CMK (cell line): ENCODE measurements at regions not wholly inside any gene's neighbourhood (a gene's known extent, or its start where the extent isn't known, plus 50 kb on each side); places are given as distances from the start of the nearest gene placed in this dataset.
"Not testable (repeated sequence)": the region's sequence is repeated elsewhere in the genome, so short reads cannot be mapped to it uniquely, and the experiment has no call there.

Experiments used
- DNase-seq: peaks from one replicate; pipeline ENCODE4 v3.0.0-alpha.2; 2010; ENCODE audit warnings: low read depth

GRCh38 chr1:149278156-149278555 is 174.8 kb upstream of the NBPF9 start:
- DNase-seq, result not testable (repeated sequence)

DNA sequence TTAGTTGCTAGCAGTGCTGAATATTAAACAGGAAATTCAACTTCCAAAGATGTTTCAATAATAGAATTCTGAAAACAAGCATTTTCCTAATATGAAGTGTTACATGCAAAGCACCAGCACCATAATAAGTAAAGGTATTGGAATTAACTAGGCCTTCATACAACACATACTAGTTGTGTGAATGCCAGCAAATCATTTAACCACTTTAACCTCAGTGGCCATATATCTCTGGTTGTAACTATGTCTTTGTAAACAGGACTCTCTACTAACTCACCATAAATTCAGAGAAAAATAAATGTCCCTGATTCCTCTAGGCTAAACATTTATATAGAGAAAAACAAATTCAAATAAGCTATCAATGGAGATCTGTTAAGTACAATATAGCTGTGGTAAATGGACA is 175.7 kb upstream of the NBPF9 start:
- DNase-seq, result not testable (repeated sequence)

GRCh38 chr1:149279512-149279911 is 176.2 kb upstream of the NBPF9 start:
- DNase-seq, result not testable (repeated sequence)

DNA sequence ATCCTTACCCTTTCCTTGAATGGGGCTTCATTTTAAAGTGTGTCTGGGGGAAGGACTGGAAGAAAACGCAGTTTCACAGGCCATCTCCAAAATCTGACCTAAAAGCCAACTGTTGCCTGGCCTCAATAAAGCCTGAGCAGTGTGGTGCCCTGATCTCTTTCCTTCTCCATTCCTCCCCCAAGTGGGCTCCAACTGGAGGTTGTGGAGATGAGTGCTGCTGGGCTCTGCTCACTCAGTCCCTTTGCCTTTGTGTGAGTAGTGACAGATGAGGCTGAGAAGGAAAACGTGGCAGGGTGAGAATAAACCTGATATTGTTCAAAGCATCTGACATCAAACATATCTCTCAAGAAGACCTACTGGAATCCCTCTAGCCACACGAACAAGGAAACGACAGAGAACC is 181.4 kb upstream of the NBPF9 start:
- not testable (repeated sequence) for DNase-seq

- DNase-seq, result not testable (repeated sequence)
These were observed 181.9 kb upstream of the NBPF9 start for GRCh38 chr1:149285205-149285604.

DNA sequence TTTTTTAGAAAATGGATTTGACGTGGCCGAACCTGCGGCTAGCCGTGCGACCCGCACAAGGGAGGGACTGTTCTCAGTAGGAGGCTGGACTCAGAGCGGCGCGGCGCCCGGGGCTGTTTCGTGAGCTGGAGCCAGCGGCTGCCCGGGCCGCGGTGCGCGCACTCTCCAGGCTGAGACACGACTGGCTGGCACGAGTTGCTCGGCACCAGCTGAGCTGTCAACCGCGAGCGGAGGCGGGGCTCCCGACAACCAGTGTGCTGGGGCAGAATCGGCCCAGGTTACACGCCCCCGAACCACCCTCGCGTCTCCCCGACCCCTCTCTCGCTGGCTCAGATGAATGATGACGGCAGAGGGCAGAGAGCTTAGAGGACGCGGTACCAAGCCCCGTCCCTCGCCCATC is 182.3 kb upstream of the NBPF9 start:
- DNase-seq, result not testable (repeated sequence)

GRCh38 chr1:149288580-149288979 is 185.2 kb upstream of the NBPF9 start:
- not testable (repeated sequence) for DNase-seq

GRCh38 chr1:149300478-149301218 is 174.2 kb upstream of the NBPF19 start:
- DNase-seq, result not testable (repeated sequence)

- DNase-seq, result not testable (repeated sequence)
These were observed 173.6 kb upstream of the NBPF19 start for GRCh38 chr1:149301282-149301681.

GRCh38 chr1:149304796-149305195 is 170.0 kb upstream of the NBPF19 start:
- not testable (repeated sequence) for DNase-seq

DNA sequence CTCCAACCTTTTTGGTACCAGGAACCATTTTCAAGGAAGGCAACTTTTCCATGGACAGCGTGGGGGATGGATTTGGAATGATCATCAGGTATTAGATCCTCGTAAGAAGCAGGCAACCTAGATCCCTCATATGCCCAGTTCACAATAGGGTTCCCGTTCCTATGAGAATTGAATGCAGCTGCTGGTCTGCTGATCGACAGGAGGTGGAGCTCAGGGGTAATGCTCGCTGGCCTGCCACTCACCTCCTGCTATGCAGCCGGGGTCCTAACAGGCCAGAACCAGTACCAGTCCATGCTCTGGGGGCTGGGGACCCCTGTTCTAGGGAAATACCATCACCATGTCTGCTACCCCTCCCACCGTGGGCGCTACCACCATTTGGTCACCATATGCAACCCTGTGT is 167.2 kb upstream of the NBPF19 start:
- DNase-seq, result not testable (repeated sequence)

DNA sequence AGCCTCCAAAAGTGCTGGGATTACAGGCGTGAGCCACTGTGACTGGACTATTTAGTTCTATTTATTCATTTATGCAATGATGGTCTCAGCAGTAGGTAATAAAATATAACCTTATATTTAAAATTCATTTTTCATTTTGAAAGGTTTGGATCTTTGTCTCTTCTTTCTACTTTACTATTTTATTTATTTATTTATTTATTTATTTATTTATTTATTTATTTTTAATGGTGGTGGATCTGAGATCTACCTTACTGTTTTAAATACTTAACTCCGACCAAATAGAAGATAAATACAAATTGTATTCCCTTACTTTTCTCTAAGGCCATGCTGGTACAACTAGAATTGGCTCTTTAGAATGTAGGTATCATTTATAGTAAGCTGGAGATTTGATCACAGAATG is 159.9 kb upstream of the NBPF19 start:
- not testable (repeated sequence) for DNase-seq

GRCh38 chr1:149320971-149321731 is 153.7 kb upstream of the NBPF19 start:
- not testable (repeated sequence) for DNase-seq

DNA sequence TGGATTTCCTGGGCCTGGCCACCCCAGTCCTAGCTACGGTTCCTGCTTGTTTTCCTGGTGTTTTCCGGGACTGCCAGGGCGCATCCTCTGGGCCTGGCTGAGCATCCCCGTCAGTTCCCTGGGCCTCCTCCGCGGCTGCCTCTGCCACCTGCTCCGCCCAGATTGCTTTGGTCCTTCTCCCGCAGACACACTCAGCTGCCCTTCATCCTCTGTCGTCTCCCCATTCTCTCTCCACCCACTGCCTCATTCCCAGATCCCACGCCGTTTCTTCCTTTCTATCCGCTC is 153.2 kb upstream of the NBPF19 start:
- DNase-seq, result not testable (repeated sequence)

GRCh38 chr1:149330081-149330335 is 144.8 kb upstream of the NBPF19 start:
- DNase-seq, result not testable (repeated sequence)

DNA sequence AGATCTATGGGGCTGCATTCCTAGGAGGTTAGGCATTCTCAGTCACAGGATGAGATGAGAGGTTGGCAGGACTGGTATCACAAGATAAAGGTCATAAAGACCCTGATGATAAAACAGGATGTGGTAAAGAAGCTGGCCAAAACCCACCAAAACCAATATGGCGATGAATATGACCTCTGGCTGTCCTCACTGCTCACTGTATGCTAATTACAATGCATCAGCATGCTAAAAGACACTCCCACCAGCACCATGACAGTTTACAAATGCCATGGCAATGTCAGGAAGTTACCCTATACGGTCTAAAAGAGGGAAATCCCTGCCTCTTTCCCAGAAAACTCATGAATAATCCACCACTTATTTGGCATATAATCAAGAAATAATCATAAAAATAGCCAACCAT is 138.8 kb upstream of the NBPF19 start:
- DNase-seq, result not testable (repeated sequence)

DNA sequence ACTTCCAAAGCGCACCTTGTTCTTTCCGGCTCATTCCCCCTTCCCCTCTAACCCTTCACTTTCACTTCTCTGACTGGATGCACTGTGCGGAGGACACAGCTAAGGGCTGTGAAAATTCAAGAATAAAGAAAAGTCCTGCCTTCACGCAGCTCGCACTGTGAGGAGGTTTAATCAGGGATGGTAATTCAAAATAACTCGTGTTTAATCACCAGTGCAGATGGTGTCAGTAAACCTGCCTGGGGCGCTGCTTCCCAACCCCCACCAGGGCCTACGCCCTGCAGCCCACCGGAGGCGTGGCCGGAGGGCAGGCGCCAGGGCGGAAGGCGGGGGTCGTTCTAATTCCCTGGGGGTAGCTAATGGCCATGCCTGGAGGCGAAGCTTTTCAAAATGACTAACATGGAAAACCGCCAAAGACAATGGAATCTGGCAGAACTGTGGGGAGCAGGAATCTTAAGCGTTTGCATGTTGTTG is 136.6 kb upstream of the NBPF19 start:
- not testable (repeated sequence) for DNase-seq

GRCh38 chr1:149338698-149339097 is 136.1 kb upstream of the NBPF19 start:
- DNase-seq, result not testable (repeated sequence)

DNA sequence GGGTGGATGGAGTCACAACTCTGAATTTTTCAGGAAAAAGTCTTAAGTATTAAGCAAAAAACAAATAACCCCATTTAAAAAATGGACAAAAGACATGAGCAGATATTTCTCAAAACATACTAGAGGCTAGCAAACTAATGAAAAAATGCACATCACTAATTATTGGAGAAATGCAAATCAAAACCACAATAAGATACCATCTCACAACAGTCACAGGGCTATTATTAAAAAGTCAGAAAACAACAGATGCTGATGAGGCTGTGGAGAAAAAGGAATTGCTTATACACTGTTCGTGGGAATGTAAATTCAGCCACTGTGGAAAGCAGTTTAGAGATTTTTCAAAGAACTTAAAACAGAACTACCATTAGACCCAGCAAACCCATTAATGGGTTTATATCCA is 125.4 kb upstream of the NBPF19 start:
- DNase-seq, result not testable (repeated sequence)

- not testable (repeated sequence) for DNase-seq
These were observed 122.6 kb upstream of the NBPF19 start for GRCh38 chr1:149352205-149352604.

DNA sequence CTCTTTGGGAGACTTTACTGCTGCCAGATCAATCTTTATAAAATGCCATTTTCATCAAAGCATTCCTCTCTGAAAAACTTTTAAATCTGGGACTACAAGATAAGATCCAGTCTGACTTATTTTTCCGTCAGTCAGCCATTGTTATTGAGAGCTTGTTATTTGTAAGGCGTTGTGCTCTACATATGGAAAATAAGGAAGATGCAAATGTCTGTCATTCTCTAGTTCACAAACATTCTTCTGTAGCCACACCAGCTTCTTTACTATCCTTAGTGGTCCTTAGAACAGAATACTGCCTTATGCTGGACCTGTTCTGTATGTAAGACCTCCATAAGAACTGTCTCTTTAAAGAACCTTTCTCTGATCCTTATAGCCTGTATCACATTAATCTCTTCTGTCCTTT is 120.3 kb upstream of the NBPF19 start:
- not testable (repeated sequence) for DNase-seq

DNA sequence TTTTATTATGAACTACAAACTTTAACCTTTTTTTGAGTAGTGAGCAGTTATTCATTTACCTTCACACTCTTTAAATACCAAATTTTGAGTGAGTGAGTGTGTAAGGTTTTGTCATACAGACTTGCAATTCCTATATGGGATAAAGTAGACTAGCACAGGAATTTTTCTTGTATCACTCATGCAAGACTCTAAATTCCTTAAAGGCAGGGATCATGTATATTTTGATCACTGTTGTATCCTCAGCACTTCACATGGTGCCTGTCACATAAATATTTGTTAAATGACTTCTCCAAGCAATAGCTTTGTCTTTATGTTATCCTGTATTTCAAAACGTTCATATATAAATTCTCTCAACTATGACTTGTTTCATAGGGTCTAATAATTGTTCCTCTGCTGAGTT is 119.1 kb upstream of the NBPF19 start:
- not testable (repeated sequence) for DNase-seq

DNA sequence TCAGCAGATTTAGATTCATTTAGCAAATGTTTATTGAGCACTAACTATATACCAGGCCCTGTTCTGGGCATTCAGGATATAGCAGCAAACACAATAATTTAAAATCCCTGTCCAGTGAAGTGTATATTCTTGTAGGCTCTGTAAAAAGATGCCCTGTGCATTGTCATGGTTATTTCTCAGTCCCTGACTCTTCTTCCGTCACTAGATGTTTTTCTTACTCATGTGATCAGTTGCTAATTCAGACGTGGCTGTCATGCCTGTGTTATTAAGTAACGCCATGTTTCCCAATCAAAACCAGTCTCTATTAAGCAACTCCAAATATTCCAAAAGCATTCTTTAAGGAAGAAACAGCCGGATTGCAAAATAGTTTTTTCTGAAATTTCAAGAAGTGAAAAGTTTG is 118.7 kb upstream of the NBPF19 start:
- DNase-seq, result not testable (repeated sequence)

DNA sequence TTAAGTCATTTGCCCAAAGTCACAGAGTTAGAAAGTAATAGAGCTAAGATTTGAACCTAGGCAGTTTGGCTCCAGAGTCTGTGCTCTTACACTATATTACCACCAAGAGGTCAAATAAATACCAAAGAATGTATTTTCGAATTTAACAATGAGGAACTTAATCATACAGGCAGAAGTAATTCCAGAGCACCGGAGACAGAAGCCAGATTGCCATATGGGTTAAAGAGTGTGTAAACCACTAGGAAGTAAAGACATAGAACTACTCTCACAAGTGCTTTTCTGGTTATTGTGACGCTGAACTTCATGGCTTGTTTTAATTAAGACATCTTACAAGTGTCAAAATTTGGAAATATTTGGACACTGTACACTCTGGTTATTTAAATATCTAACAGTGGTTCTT is 114.5 kb upstream of the NBPF19 start:
- not testable (repeated sequence) for DNase-seq
